Stomach (tissue), 4 donors: ENCODE measurements at regions not wholly inside any gene's neighbourhood (a gene's known extent, or its start where the extent isn't known, plus 50 kb on each side); places are given as distances from the start of the nearest gene placed in this dataset.

Experiments
- CTCF ChIP-seq, 7 experiments: fragments of 450-650 bp in 4 of 7; fragments of 200-600 bp in 3 of 7; sonication (generic) in 3 of 7; IDR thresholded peaks; one replicate each; pipeline ENCODE4 v1.5.1; 2016 to 2019; ENCODE audit warnings: antibody characterized with exemption in 7 of 7, control low read depth in 2 of 7, mild to moderate bottlenecking in 1 of 7
- EP300 ChIP-seq: sonication (generic); formaldehyde crosslinking; IDR thresholded peaks from one replicate; pipeline ENCODE4 v1.6.1; 2017; ENCODE audit warnings: antibody characterized with exemption
- POLR2A ChIP-seq, 4 donors: fragments of 450-650 bp; IDR thresholded peaks; one replicate each; pipeline ENCODE4 v1.6.1; 2016; ENCODE audit warnings: antibody characterized with exemption in 4 of 4, control low read depth in 2 of 4, mild to moderate bottlenecking in 1 of 4, moderate library complexity in 1 of 4
- POLR2AphosphoS5 ChIP-seq, 3 donors: sonication (generic); formaldehyde crosslinking; IDR thresholded peaks; one replicate each; pipeline ENCODE4 v1.6.1; 2016; ENCODE audit warnings: antibody characterized with exemption in 3 of 3

DNA sequence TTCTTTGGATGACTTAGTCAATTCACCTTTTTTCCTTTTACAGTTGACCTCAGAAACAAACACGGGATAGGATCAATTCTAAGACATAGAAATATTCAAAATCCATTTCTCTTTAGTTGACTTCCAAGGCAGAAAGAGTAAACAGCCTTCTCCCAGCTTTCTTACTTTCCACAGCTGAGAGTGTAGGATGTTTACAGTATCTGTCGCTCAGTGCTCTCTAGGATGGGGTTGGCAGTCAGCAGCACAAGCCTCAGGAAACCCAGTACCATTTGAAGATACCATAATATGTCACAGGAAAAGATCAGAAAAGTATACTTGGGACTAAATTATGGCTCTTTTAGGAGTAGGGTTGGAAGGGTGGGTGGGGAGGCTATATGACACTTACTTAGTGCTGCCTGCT lies 88.2 kb downstream of the OGFRL1 start:
- TF ChIP-seq CTCF (IDR thresholded peaks at IDR 0.05) (no peak), POLR2A (IDR thresholded peaks at IDR 0.05) (no peak), POLR2AphosphoS5 (IDR thresholded peaks at IDR 0.05) (no peak), EP300 (no peak)
